ENCODE measurements at regions not wholly inside any gene's neighbourhood (a gene's known extent, or its start where the extent isn't known, plus 50 kb on each side); places are given as distances from the start of the nearest gene placed in this dataset.

DNA sequence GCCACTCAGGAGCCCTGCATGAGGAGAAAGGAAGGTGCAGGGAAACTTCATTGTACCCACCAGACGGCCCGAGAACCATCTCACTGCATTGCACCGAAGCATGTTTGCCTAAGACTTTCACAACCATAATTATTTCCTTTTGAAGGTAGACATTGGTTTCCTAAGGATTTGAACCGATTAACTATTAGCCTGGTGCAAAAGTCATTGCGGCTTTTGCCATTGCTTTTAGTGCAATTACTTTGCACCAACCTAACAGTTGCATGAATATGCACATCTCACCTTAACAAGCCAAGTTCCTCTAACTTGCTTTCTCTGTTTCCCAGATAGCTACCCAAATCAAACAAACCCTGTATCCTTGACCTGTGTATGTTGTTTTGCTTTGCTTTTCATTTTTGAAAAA lies 516.3 kb upstream of the ID2 start:
- TF ChIP-seq, protein P1, sequence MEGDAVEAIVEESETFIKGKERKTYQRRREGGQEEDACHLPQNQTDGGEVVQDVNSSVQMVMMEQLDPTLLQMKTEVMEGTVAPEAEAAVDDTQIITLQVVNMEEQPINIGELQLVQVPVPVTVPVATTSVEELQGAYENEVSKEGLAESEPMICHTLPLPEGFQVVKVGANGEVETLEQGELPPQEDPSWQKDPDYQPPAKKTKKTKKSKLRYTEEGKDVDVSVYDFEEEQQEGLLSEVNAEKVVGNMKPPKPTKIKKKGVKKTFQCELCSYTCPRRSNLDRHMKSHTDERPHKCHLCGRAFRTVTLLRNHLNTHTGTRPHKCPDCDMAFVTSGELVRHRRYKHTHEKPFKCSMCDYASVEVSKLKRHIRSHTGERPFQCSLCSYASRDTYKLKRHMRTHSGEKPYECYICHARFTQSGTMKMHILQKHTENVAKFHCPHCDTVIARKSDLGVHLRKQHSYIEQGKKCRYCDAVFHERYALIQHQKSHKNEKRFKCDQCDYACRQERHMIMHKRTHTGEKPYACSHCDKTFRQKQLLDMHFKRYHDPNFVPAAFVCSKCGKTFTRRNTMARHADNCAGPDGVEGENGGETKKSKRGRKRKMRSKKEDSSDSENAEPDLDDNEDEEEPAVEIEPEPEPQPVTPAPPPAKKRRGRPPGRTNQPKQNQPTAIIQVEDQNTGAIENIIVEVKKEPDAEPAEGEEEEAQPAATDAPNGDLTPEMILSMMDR (IDR thresholded peaks at IDR 0.05) = no peak
- no peak for TF ChIP-seq POLR2A (IDR thresholded peaks at IDR 0.05)

Measured in adrenal gland (tissue), 5 donors.